ENCODE measurements at regions not wholly inside any gene's neighbourhood (a gene's known extent, or its start where the extent isn't known, plus 50 kb on each side); places are given as distances from the start of the nearest gene placed in this dataset.

DNA sequence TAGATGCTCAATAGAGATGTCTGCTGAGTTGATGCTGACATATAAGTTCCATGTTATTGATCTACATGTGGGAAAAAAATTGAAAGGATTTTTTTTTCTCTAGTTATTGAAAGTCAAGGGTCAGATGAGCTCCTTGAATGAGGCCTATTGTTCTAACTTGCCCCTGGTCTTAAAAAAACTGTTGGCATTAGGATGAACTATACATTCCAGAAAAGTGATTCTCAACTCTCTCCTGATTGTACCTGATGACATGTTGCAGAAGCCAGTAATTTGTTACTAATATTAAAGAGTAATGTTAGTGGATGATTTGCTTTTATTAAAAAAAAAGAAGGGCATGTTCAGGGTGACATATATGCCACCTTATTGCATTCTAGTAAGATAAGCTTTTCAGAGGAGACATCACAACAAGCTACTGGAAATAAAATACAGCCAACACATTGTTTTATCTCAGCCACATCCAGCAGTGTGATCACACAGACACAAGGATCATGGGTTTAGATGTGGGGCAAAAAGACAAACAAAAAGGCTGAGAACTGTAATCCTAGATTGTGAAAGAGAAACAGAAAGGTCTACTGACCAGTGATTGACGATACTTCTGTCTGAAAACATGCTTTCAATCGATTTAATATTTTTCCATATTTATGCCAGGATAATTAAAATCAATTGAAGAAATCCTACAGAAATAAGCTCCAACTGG lies 1314.1 kb upstream of the C9orf72 start:
- DNase-seq, result no peak

DNA sequence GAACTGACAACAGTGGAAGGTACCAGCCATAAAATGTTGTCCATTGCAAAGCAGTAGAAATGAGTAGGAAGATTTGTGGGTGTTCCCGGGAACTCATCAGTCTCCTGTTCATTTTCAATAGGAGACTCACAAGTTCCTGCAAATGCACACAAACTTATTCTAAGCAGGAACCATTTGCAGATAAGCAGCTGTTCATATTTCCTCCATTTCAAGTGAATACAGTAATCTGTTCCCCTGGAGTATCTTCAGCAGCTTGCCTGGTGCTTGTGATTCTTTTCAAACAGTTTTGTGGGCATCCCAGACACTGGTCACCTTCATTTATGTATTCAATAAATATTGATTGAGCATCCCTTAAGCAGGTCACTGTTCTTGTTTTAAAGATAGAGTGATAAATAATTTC lies 1315.5 kb upstream of the C9orf72 start:
- no peak for DNase-seq

DNA sequence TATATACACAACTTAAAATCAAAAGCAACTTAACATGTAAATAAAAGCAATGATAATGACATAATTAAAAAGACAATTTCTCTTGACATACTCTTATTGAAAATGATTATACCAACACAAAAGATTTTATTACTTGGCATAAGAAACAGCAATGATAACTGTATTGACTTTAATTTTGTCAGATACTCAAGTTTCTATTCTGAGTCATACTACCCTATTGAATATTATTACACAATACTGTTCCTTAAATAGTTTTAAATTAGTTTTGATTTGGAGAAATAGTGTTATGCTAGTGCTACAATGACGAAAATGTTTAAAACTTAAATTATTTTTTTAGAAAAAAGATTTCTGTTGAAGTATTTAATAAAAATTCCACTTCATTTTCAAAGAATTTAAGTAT lies 1319.3 kb upstream of the C9orf72 start:
- DNase-seq, result no peak

DNA sequence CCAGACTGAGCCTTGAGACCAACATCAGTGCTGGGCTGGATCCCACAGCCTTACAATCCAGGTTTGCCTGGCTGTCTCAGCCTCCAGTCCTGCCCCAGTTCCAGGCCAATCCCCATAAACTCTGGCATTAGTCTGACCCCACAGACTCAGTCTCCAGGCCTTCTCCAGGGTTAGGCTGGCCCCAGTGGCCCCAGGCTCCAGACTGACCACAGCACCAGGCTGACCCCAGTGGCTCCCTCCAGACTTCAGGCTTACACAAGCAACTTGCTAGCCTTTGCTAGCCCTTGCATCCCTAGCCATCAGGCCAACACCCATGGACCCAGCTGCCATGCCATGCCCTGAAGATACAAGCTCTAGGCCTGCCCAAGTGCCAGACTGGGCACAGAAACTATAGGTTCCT lies 1326.0 kb upstream of the C9orf72 start:
- DNase-seq, result no peak

DNA sequence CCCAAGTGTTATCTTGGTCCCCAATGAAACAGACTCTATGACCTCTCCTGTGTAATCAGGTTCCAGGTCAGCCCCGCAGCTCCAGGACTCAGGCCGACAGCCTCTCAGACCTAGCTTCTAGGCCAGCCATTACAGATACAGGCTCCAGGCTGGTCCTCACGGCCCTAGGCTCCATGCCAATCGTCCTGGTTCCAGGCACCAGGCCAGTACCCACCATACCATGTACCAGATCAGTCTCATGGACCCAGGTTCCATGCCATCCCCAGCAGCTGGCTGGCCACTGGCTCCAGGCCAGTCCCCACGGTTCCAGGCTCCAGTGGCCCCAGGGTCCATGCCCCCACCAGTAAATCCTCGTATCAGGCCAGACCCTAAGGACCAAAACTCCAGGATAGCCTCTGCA lies 1326.6 kb upstream of the C9orf72 start:
- DNase-seq, result no peak

DNA sequence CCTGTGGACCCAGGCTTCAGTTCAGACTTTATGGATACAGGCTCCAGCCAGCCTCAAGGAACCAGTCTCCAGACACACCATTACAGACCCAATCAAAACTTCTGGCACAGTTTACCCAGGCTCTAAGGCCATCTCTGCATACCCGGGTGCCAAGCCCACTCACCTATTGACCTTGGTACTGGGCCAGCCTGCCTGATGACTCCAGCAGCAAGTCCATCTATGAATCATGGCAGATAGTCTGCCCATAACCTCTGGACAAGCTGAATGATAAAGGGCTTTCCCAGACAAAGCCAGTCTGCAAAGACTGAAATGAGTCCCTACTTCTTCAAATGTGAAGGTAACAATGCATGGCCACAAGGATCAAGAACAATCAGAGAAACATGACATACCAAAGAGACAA lies 1327.1 kb upstream of the C9orf72 start:
- no peak for DNase-seq

DNA sequence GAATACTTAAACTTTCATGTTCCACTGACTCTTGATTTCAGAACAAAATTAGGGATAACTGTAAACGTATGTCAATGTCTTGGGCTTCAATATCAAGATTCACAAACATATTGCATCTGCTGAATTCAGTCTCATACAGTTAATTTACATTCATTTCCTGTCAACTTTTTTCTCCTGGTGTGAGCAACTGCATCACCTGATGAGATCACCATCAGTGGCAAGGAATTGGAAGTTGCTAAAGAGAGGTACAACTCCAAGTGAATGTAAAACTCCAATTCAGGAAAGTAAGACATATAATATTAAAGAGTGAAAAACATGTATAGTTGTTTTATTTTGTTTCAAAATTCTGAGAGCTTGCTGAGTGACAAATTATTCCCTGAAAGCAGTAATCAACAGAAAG lies 1336.2 kb upstream of the C9orf72 start:
- no peak for DNase-seq

DNA sequence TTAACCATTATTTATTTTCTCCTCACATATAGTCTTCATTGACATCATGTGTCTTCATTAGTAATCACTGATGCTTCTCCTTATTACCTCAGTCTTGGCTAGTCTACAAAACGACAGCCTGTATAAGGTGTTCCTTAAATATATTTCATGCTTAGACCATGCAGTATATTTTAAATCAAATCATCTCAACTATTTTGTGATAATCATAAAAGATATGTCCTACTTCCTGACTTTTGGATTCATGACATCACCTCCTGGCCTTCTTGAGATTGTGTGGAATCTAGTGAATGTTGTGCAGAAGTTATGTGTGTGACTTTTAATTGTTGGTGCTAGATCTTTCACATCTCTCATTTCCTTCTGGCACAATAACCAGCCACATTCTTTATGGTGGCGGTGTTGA lies 1339.3 kb upstream of the C9orf72 start:
- DNase-seq, result no peak

DNA sequence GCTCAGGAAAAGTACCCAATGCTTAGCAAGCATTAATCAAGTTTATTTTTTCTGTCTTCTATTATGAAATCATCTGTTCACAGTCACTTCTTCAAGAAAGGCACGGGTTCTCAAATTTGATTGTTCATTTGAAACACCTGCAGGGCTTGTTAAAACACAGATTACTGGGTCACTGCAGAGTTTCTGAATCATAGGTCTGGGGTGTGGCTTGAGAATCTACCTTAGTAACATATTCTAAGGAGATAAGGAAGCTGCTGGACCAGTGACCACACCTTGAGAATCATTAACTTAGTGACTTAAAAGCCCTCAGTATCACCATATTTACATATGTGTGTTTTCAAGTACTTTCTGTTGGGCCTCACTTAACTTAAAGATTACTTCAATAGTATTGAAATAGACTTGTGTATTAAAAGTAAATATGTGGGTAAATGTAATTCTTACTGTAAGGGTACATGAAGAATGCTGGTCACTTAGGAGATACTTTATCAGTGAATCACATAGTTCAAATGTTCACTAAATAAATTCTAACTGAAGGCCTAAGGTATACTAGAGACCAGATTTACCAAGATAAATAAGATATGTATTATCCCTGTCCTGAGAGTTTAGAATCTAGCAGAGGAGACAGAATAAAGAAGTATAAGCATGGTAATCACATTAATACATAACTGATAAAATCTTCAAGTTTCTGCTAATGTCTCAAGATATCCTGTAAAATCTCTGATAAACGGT lies 1342.1 kb upstream of the C9orf72 start:
- DNase-seq, result no peak

DNA sequence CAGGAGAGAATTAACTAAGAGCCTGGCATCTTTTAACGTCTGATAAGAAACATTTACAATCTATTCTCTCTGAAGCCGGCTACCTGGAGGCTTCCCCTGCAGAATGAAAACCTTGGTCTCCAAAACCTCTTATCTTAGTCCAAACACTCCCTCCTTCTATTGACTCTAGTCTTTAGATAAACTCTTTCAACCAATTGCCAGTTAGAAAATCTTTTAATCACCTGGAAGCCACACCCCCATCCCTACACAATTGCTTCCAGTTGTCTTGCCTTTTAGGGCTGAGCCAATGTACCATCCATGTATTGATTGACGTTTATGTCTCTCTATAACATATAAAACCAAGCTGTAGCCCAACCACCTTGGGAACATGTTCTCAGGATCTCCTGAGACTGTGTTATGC lies 1343.1 kb upstream of the C9orf72 start:
- no peak for DNase-seq

DNA sequence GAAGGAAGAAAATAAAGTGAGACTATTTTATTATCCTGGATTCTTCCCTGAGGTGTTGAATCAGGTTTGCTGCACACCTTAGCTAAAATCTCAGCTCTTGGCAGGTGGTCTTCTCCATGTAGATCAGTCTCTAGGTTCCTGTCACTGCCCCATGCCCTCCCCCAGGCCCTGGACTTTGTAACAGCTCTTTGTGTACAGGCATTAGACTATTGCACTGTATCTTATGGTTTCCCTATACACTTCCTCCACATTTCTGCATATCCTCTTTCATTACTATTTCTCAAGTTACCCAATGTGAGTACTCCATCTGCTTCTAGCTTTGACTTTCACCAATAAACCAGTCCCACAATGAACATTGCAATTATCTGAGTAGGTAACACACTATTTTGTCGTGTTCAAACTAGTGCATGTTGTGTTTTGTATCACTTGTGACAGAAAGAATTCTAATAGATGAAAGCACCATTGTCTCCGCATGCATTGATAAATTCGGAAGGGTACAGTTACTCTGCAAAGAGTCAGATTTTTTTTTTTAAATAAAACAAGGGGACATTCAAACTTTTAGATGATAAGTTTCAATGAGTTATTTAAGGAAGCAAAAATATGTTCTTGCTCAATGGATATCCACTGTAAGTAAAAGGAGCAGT lies 1348.7 kb upstream of the C9orf72 start:
- DNase-seq, result no peak

DNA sequence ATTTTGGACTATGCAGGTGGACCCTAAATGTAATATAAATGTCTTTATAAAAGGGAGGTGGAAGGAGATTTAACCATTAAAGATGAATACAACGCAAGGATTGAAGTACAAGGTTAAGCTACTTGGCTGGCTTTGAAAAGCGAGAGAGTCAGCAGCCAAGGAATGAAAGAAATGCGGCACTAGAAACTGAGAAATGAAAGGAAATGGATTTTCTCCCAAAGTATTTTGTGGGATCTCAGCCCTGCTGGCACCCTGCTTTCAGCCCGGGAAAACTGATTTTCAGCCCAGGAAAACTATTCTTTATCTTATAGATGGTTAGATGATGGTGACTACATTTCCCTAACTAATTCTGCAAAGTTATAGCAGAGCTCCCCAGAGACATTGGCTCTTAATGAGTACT lies 1349.6 kb upstream of the C9orf72 start:
- DNase-seq, result no peak

DNA sequence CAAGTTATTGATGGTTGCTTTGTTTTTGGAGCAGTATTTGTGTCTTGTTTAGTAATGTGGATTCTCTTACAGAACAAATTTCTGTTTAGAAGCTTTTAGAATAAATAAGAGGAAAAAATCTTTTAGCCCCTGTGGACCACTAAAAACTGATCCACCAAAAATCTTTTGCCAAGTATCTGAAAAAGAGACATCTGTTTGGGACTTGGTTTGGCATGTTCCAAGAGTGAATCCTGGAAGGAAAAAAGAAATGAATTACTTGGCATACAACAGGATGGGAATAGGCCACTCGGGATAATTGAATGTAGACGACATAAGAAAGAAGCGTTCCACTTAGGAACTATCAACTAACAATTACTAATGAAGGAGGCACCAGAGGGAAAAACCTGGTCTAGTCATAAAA lies 1350.1 kb upstream of the C9orf72 start:
- no peak for DNase-seq

DNA sequence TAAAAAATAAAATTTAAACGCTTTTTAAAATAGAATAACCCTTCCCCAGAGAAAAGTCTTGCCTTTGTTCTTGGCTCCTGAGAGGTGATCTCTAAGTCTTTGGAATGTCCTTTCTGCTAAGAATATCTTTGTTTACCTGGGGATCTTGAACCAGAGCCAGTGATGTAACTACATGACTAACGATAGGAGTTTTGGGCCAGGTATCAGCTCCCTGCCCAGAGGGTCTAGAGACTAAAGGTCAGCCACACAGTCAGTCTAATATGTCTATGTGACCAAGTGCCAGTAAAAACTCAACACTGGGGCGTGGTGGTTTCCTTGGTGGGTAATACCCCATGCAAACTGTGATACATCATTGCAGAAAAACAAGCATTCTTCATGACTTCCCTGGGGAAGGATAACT lies 1351.9 kb upstream of the C9orf72 start:
- no peak for DNase-seq

DNA sequence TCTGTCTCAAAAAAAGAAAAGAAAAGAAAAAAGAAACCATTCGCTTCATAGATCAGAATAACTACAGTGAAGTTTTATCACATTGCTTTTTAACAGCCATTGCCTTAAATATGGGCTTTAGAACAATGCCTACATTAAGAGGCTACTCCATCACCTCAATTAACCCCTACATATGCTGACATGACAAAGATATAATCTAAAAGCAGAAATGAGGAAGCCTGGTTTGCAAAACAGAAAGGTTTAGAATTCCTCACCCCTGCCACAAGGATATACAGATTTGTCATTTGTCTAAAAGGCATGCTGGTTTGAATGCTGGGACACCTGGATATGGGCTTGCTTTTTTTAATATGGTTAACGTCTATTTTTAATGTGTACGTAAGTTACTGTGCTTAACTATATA lies 1353.0 kb upstream of the C9orf72 start:
- no peak for DNase-seq

DNA sequence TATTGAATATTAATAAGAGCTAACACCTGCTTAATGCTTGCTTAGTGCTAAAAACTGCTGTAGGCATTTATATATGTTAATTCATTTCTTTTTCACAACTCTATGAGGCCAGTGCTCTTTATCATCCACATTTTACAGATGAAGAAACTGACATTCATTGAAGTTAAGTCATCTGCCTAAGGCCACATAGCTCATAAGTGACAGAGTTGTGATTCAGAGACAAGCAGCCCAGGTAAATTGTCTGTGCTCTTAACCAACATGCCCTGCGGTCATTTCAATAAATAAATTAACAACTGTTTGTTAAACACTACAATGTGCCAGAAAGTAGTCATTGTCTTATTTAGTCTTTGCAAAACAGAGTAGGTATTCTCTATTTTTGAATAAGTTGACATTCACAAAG lies 1354.4 kb upstream of the C9orf72 start:
- DNase-seq, result no peak

DNA sequence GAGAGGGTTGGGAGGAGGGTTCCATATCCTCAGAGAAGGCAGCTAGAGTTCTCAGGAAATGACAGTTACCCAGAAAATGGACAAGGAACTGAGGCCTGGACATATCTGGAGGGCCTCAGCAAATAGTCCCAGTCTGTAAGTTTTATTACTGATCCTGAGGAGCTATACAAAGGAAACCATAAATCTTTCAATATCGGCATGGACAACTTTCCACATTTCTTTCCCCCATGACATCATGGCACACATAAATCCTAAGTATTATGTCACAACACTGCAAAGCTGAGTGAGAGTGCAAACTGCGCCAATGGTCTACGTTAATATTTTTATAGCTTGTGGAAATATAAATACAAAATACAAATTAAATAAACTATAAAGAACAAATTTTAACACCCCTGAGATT lies 1356.2 kb upstream of the C9orf72 start:
- DNase-seq, result no peak

DNA sequence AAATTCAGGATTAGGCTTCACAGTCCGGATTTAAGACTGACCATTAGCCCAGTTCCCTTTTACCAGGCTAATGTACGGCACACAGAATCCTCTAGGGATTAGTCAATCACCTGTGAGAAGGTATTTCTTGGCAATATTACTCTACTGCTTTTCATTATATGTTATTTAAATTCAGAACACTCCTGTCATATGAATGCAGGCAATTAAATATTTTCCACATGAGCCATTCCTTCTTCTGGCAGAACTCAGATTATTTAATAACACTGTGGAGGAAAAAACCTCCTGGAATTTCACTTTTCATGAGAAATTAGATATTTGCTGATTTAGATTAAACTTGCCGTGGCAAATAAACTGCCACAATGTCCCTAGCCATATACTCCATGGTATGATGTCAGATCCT lies 1357.5 kb upstream of the C9orf72 start:
- DNase-seq, result no peak

DNA sequence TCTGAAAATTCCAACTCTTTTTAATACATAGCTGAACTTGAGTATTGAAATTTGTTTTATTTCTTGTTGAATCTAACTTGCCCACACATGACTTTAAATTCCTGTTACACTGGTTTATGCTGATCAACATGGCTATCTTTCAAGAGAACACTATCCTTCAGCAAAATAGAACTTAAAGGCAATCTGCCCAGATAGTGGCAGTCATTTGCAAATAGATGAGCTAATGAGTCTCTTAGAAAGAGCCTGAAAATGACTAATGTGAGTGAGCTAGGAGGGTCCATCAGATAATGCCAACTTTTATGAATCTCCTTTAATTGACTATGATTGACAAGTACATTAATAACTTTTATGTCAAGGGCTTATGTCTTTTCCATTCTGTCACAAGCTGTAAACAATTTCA lies 1360.8 kb upstream of the C9orf72 start:
- no peak for DNase-seq

DNA sequence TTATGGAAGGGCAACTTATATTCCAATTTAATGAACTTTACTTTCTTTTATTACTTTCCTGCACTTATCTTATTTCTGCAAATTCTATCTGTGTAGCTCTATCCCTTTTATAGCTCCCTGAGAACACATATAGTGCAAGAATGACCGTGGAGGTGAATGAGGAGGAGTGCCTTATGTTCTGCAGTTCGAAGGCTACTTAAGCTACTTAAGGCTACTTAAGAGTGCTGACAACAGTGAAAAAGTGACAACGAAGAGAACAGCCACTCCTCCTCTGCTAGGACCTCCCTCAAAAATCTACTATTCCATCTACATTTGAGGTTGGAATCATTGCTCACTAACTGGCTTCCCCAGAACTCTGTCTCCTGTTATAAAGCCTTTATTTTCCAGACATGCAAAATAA lies 1365.7 kb upstream of the C9orf72 start:
- DNase-seq, result no peak

DNA sequence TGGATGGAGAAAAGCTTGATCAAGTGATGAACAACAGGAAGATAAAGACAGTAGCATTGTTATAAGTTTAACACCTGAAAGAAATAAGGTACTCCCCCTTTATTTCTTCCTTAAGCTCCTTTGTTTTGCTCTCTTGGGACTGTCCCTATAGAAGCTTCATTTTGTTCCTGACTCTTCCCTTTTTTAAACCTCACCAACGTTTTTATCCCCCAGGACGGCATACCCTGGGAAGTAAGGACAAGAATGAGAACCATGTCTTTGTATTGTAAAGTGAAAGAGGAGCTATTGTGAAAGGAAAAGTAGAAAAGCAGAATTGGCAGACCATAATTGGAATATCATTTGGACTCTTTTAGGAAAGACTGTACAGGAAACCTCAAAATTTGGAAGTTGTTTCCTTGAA lies 1368.6 kb upstream of the C9orf72 start:
- no peak for DNase-seq

DNA sequence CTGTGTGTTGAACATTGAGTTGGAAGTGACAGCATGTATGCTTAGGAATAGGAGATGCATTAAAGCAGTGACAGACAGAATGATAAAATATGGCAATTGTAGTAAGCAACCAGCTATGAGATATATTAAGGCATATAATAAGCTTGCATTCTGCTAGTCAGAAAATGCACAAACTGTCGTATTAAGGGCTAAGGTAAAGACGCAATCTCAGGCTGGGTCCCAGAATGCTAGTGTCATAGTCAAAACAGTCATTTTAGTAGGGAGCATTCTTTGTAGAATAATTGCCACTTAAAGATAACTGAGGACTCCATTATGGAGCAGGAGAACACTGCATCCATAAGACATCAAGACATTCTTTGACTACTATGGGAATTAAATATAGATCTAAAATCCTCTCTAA lies 1369.7 kb upstream of the C9orf72 start:
- DNase-seq, result no peak

DNA sequence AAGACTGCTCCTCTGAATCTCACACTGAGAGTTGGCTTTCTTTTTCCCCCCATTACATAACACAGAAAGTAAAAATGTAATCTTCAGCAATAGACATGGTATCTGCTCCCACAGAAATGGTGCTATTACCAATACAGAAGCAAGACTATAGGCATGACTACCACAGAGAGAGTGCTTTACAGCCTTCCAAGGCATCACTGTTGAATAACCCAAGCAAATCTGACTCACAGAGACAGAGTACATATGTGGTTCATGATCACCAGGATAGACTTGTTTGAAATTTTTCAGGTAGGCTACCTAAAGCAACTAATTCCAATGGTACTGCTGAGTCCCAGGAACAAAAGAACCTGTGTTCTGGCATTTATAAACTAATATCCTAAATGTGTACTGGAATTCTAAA lies 1373.4 kb upstream of the C9orf72 start:
- DNase-seq, result no peak

DNA sequence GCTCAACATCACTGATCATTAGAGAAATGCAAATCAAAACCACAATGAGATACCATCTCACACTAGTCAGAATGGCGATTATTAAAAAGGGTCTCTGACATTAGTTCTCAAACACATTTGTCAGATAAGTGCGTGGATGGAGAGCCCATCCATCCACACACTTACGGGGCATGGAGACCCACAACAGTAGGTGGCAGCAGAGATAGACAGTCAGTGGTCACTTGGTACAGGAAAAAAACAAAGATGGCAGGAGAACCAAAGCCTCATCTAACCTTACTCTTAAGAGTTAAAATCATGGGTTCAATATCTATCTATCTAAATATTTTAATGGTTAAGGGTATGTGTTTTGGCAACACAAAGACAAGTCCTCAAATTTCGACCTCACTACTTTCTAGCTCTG lies 1378.7 kb upstream of the C9orf72 start:
- no peak for DNase-seq
